ENCODE measurements at regions not wholly inside any gene's neighbourhood (a gene's known extent, or its start where the extent isn't known, plus 50 kb on each side); places are given as distances from the start of the nearest gene placed in this dataset.

DNA sequence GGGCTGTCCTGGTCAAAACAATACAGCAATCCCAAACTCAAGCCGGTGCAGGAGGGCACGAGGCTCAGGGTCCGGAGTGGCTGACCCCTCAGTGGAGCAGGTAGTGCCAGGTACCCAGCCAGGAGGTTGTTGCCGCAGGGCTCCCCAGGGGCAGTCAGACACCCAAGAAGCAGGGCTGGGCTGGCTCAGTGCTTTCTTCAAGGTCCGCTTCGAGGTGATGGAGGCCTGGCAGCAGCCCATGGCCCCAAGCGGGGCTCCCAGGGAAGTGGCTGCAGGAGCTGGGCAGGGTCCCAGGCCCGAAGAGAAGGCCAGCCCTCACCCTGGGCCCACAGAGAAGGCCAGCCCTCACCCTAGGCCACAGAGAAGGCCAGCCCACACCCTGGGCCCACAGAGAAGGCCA, 55.3 kb upstream of the COPS8 start:
- TF ChIP-seq YY1 (IDR thresholded peaks at IDR 0.05; ENCODE audit: low read depth) (no peak), EP300 (IDR thresholded peaks at IDR 0.05; ENCODE audit: borderline replicate concordance) (no peak), TCF12 (IDR thresholded peaks at IDR 0.05; ENCODE audit: low read depth) (no peak), NFIC (IDR thresholded peaks at IDR 0.05) (no peak)

DNA sequence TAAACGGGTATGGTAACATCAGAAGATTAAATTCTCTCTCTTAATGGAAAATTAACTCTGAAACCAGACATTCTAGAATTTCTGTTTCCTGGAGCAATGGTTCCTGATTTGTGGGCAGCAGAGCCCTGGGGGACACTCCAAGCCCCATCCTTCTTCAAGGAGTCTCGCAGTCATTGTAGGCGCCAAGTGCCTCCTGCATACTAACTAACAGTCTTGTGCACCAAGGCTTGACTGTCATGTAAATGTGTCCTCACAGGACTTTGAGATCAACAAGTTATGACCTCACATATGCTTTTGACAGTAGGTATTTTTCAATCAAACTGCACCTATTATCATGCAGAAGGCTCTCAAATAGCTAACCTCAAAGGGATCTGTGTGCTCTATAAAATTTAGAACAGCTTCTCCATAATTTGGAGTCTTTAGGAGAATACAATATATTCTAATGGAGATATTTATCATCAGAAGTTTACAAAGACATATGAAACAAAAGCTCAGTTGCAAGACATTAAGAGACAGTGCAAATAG, 52.1 kb upstream of the COPS8 start:
- no peak for TF ChIP-seq FOXM1 (IDR thresholded peaks at IDR 0.05; ENCODE audit: borderline replicate concordance, low read depth)
- no peak for TF ChIP-seq RAD21 (IDR thresholded peaks at IDR 0.05; ENCODE audit: low read depth)
- TF ChIP-seq EP300 (IDR thresholded peaks at IDR 0.05; ENCODE audit: borderline replicate concordance): no peak
- TF ChIP-seq TCF12 (IDR thresholded peaks at IDR 0.05; ENCODE audit: low read depth): no peak
- TF ChIP-seq ZBTB7A (IDR thresholded peaks at IDR 0.05; ENCODE audit: low read depth): no peak
- TF ChIP-seq REST (IDR thresholded peaks at IDR 0.05; ENCODE audit: low read depth): no peak
- no peak for TF ChIP-seq YY1 (IDR thresholded peaks at IDR 0.05; ENCODE audit: low read depth)
- no peak for TF ChIP-seq CREB1 (IDR thresholded peaks at IDR 0.05; ENCODE audit: low read depth)
- TF ChIP-seq TAF1 (IDR thresholded peaks at IDR 0.05; ENCODE audit: low read depth): no peak
- no peak for TF ChIP-seq TEAD4 (IDR thresholded peaks at IDR 0.05)
- TF ChIP-seq CEBPB (IDR thresholded peaks at IDR 0.05): no peak

DNA sequence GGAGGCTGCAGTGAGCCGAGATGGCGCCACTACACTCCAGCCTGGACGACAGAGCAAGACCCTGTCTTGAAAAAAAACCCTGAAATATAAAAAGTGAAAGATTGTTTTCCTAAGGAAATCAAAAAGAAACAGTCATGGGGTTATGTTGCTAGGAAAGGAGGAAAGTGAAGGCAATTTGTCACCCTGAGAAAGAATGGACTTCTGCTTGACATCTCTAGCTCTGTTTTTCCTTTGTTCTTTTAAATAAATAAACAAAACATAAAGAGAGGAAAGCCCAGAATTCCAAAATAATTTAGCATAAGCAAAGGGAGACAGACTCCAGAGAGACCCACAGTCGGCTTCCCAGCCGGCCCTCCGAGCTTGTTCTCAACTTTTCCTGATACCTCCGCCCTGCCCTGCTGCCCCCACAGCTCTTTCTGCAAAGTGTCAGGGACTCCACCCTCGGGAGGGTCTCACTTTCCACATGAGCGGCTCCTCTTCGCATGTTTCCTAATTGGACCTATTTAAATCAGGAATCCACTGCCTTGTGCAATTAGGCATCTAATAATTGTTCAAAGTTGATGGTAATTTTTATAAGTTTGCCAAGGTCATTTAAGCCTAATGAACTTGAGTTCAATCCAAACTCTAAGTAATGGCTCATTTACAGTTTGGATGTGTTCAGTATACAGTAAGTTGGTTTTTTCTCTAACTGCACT, 49.8 kb upstream of the COPS8 start:
- TF ChIP-seq CEBPB (IDR thresholded peaks at IDR 0.05) (no peak), REST (IDR thresholded peaks at IDR 0.05; ENCODE audit: low read depth) (no peak), EGR1 (IDR thresholded peaks at IDR 0.05) (no peak), MAX (IDR thresholded peaks at IDR 0.05) (no peak), CREB1 (IDR thresholded peaks at IDR 0.05; ENCODE audit: low read depth) (no peak)
- TF ChIP-seq, protein P1, sequence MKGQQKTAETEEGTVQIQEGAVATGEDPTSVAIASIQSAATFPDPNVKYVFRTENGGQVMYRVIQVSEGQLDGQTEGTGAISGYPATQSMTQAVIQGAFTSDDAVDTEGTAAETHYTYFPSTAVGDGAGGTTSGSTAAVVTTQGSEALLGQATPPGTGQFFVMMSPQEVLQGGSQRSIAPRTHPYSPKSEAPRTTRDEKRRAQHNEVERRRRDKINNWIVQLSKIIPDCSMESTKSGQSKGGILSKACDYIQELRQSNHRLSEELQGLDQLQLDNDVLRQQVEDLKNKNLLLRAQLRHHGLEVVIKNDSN (IDR thresholded peaks at IDR 0.05): no peak

Measured in Ishikawa (cell line).